Mesenchymal stem cell (in vitro differentiated cells and primary cell): ENCODE measurements at regions not wholly inside any gene's neighbourhood (a gene's known extent, or its start where the extent isn't known, plus 50 kb on each side); places are given as distances from the start of the nearest gene placed in this dataset.

Source experiments
- DNase-seq: peaks from one replicate; pipeline ENCODE4 v3.0.0-alpha.2; 2013
- H2AFZ ChIP-seq: one replicate; pipeline ENCODE4 v1.6.1; 2013; ENCODE audit warnings: low read depth, mild to moderate bottlenecking, control low read depth, inconsistent platforms, low read length, moderate library complexity
- H2AK5ac ChIP-seq: 2 replicates; pipeline ENCODE4 v1.6.1; 2013; ENCODE audit warnings: low read length, moderate library complexity, mild to moderate bottlenecking, inconsistent platforms; ENCODE audit not compliant: severe bottlenecking
- H2BK120ac ChIP-seq: one replicate; pipeline ENCODE4 v1.6.1; 2013; ENCODE audit warnings: low read depth, mild to moderate bottlenecking, inconsistent platforms, low read length, moderate library complexity
- H2BK12ac ChIP-seq, 2 experiments: one replicate each; pipeline ENCODE4 v1.6.1; 2013; ENCODE audit warnings: inconsistent platforms in 2 of 2, low read length in 2 of 2, mild to moderate bottlenecking in 2 of 2, moderate library complexity in 2 of 2, control low read depth in 1 of 2
- H2BK15ac ChIP-seq: one replicate; pipeline ENCODE4 v1.6.1; 2013; ENCODE audit warnings: mild to moderate bottlenecking, low read depth, inconsistent platforms; ENCODE audit not compliant: poor library complexity, severe bottlenecking
- H2BK5ac ChIP-seq: 2 replicates; pipeline ENCODE4 v1.6.1; 2013; ENCODE audit warnings: low read depth, mild to moderate bottlenecking, low read length, control low read depth, inconsistent platforms; ENCODE audit not compliant: poor library complexity, severe bottlenecking
- H3K14ac ChIP-seq, 2 experiments: one replicate each; pipeline ENCODE4 v1.6.1; 2013; ENCODE audit warnings: inconsistent platforms in 2 of 2, low read length in 2 of 2, control low read depth in 1 of 2, mild to moderate bottlenecking in 1 of 2, moderate library complexity in 1 of 2
- H3K18ac ChIP-seq, 2 experiments: one replicate each; pipeline ENCODE4 v1.6.1; 2013; ENCODE audit warnings: inconsistent platforms in 2 of 2, low read length in 2 of 2, control low read depth in 1 of 2, low read depth in 1 of 2, mild to moderate bottlenecking in 1 of 2
- H3K23ac ChIP-seq, 2 experiments: one replicate each; pipeline ENCODE4 v1.6.1; 2013; ENCODE audit warnings: inconsistent platforms in 2 of 2, low read length in 2 of 2, mild to moderate bottlenecking in 2 of 2, moderate library complexity in 2 of 2, control low read depth in 1 of 2
- H3K27ac ChIP-seq: 2 replicates; pipeline ENCODE4 v1.5.1; 2013; ENCODE audit warnings: mild to moderate bottlenecking, moderate library complexity, low read length, control low read depth, inconsistent platforms; ENCODE audit not compliant: poor library complexity, severe bottlenecking
- H3K27me3 ChIP-seq, 2 experiments: 2 replicates each; pipeline versions ENCODE4 v1.6.1 to v1.7.0; 2013; ENCODE audit warnings: low read length in 2 of 2, mild to moderate bottlenecking in 2 of 2, moderate library complexity in 2 of 2, control low read depth in 1 of 2, inconsistent platforms in 1 of 2; ENCODE audit not compliant: control insufficient read depth in 1 of 2, insufficient read depth in 1 of 2
- H3K36me3 ChIP-seq, 2 experiments: 2 replicates each; pipeline versions ENCODE4 v1.6.1 to v1.7.0; 2013; ENCODE audit warnings: low read length in 2 of 2, control low read depth in 1 of 2, inconsistent platforms in 1 of 2, low read depth in 1 of 2, mild to moderate bottlenecking in 1 of 2; ENCODE audit not compliant: insufficient read depth in 2 of 2, control insufficient read depth in 1 of 2
- H3K4ac ChIP-seq, 2 experiments: one replicate each; pipeline ENCODE4 v1.6.1; 2013; ENCODE audit warnings: inconsistent platforms in 2 of 2, low read length in 2 of 2, mild to moderate bottlenecking in 2 of 2, moderate library complexity in 2 of 2, control low read depth in 1 of 2, low read depth in 1 of 2
- H3K4me1 ChIP-seq: 2 replicates; pipeline ENCODE4 v1.6.1; 2013; ENCODE audit warnings: low read depth, low read length, control low read depth; ENCODE audit not compliant: control insufficient read depth, insufficient read depth
- H3K4me2 ChIP-seq: 2 replicates; pipeline ENCODE4 v1.6.1; 2013; ENCODE audit warnings: low read length, mild to moderate bottlenecking, inconsistent platforms; ENCODE audit not compliant: poor library complexity, severe bottlenecking
- H3K4me3 ChIP-seq, 2 experiments: 2 replicates each; pipeline versions ENCODE4 v1.5.1 to v1.7.0; 2013; ENCODE audit warnings: low read length in 2 of 2, mild to moderate bottlenecking in 2 of 2, control low read depth in 1 of 2, low read depth in 1 of 2; ENCODE audit not compliant: insufficient read depth in 1 of 2
- H3K79me1 ChIP-seq: replicated peaks from 2 replicates; pipeline ENCODE4 v1.6.1; 2013; ENCODE audit warnings: mild to moderate bottlenecking, control low read depth, low read length, inconsistent platforms; ENCODE audit not compliant: poor library complexity, severe bottlenecking
- H3K9ac ChIP-seq: 2 replicates; pipeline ENCODE4 v1.7.0; 2013; ENCODE audit warnings: mild to moderate bottlenecking, low read length, moderate library complexity
- H3K9me3 ChIP-seq: 2 replicates; pipeline ENCODE4 v1.7.0; 2013; ENCODE audit warnings: mild to moderate bottlenecking, low read length; ENCODE audit not compliant: control insufficient read depth
- H4K8ac ChIP-seq: one replicate; pipeline ENCODE4 v1.6.1; 2013; ENCODE audit warnings: inconsistent platforms, mild to moderate bottlenecking, low read length, moderate library complexity
- H4K91ac ChIP-seq: one replicate; pipeline ENCODE4 v1.6.1; 2013; ENCODE audit warnings: mild to moderate bottlenecking, low read length, inconsistent platforms
- WGBS: methylation state at CpG from one replicate; pipeline ENCODE4 v1.1.7; 2013; ENCODE audit warnings: mixed read lengths; 5-methylcytosine and 5-hydroxymethylcytosine counted together

GRCh38 chr2:215216806-215217205, 78.4 kb upstream of the ABCA12 start:
- no peaks in the 10 kb centered on the region for H3K4me1 ChIP-seq
- no peaks in the 10 kb centered on the region for H3K27me3 ChIP-seq
- no peak overlapping the region for H2BK120ac ChIP-seq
- H3K4me2 ChIP-seq: no peak overlapping the region
- no peak overlapping the region for H3K9ac ChIP-seq
- H3K4me3 ChIP-seq: no peak overlapping the region
- no peak overlapping the region for H2BK5ac ChIP-seq
- no peak overlapping the region for H3K23ac ChIP-seq
- H3K4ac ChIP-seq: no peak overlapping the region
- no peaks in the 10 kb centered on the region for H3K79me1 ChIP-seq
- H3K14ac ChIP-seq: no peak overlapping the region
- DNase-seq: no peak
- H4K91ac ChIP-seq: no peak overlapping the region
- no peak overlapping the region for H2AK5ac ChIP-seq
- no peak overlapping the region for H3K27ac ChIP-seq
- no CpG with 5 or more reads among the region's 2 CpGs for WGBS
- no peak overlapping the region for H2BK15ac ChIP-seq
- no peak overlapping the region for H3K18ac ChIP-seq
- H4K8ac ChIP-seq: no peak overlapping the region
- no peaks in the 10 kb centered on the region for H3K36me3 ChIP-seq
- peaks cover 6% of the 10 kb centered on the region for H3K9me3 ChIP-seq
- H2AFZ ChIP-seq: no peak overlapping the region
- no peak overlapping the region for H2BK12ac ChIP-seq

GRCh38 chr2:215215637-215216036, 77.2 kb upstream of the ABCA12 start:
- H3K4me2 ChIP-seq: no peak overlapping the region
- no peaks in the 10 kb centered on the region for H3K27me3 ChIP-seq
- no peak overlapping the region for H4K91ac ChIP-seq
- no peak overlapping the region for H2BK12ac ChIP-seq
- H3K36me3 ChIP-seq: no peaks in the 10 kb centered on the region
- H2AFZ ChIP-seq: no peak overlapping the region
- no peak overlapping the region for H4K8ac ChIP-seq
- H3K79me1 ChIP-seq: no peaks in the 10 kb centered on the region
- H3K9ac ChIP-seq: no peak overlapping the region
- H3K9me3 ChIP-seq: peaks cover 11% of the 10 kb centered on the region
- H2BK5ac ChIP-seq: no peak overlapping the region
- WGBS: 100% methylated on average over 1 of the region's 2 CpGs
- no peaks in the 10 kb centered on the region for H3K4me1 ChIP-seq
- no peak overlapping the region for H2BK15ac ChIP-seq
- H3K18ac ChIP-seq: no peak overlapping the region
- no peak overlapping the region for H3K27ac ChIP-seq
- H3K4ac ChIP-seq: no peak overlapping the region
- DNase-seq: no peak
- no peak overlapping the region for H2AK5ac ChIP-seq
- H3K4me3 ChIP-seq: no peak overlapping the region
- no peak overlapping the region for H2BK120ac ChIP-seq
- H3K14ac ChIP-seq: no peak overlapping the region
- no peak overlapping the region for H3K23ac ChIP-seq

- Histone ChIP-seq H4K91ac (no peak overlapping the region), H3K36me3 (no peaks in the 10 kb centered on the region), H3K4ac (no peak overlapping the region), H3K18ac (no peak overlapping the region), H3K4me3 (no peak overlapping the region), H2AK5ac (no peak overlapping the region), H2BK12ac (no peak overlapping the region), H4K8ac (no peak overlapping the region), H3K23ac (no peak overlapping the region), H2BK120ac (no peak overlapping the region), H3K27ac (no peak overlapping the region), H3K27me3 (no peaks in the 10 kb centered on the region), H3K4me2 (no peak overlapping the region), H3K14ac (no peak overlapping the region), H2BK15ac (no peak overlapping the region), H3K79me1 (no peaks in the 10 kb centered on the region), H3K9ac (no peak overlapping the region), H3K4me1 (no peaks in the 10 kb centered on the region), H3K9me3 (peaks cover 14% of the 10 kb centered on the region), H2BK5ac (no peak overlapping the region), H2AFZ (no peak overlapping the region)
- 36% methylated on average over 3 of the region's 3 CpGs for WGBS
- no peak for DNase-seq
Observed at GRCh38 chr2:215210082-215210481, 71.7 kb upstream of the ABCA12 start.

- Histone ChIP-seq H2BK15ac (no peak overlapping the region), H3K79me1 (no peaks in the 10 kb centered on the region), H2BK12ac (no peak overlapping the region), H4K8ac (no peak overlapping the region), H3K9me3 (peaks cover 10% of the 10 kb centered on the region), H2AK5ac (no peak overlapping the region), H3K36me3 (no peaks in the 10 kb centered on the region), H3K27me3 (no peaks in the 10 kb centered on the region), H2BK120ac (no peak overlapping the region), H3K27ac (no peak overlapping the region), H3K4me2 (no peak overlapping the region), H3K9ac (no peak overlapping the region), H2AFZ (no peak overlapping the region), H3K23ac (no peak overlapping the region), H2BK5ac (no peak overlapping the region), H3K4me1 (no peaks in the 10 kb centered on the region), H3K4me3 (no peak overlapping the region), H3K18ac (no peak overlapping the region), H4K91ac (no peak overlapping the region), H3K14ac (no peak overlapping the region), H3K4ac (no peak overlapping the region)
- no peak for DNase-seq
- 89% methylated on average over 27 of the region's 27 CpGs for WGBS
Observed at GRCh38 chr2:215207791-215208367, 69.5 kb upstream of the ABCA12 start.
